PFSK-1 (cell line): ENCODE measurements at regions not wholly inside any gene's neighbourhood (a gene's known extent, or its start where the extent isn't known, plus 50 kb on each side); places are given as distances from the start of the nearest gene placed in this dataset.

ENCODE experiments used
- FOXP2 ChIP-seq: optimal IDR thresholded peaks from 2 replicates; pipeline ENCODE3; 2011; ENCODE audit warnings: borderline replicate concordance, control low read depth, inconsistent platforms; ENCODE audit not compliant: insufficient read depth; ENCODE audit errors: extremely low read length, extremely low read depth
- POLR2AphosphoS5 ChIP-seq: IDR thresholded peaks from 2 replicates; pipeline ENCODE4 v1.6.1; 2012; ENCODE audit warnings: low read depth, mild to moderate bottlenecking, control low read depth, low read length, moderate library complexity
- SIN3A ChIP-seq: IDR thresholded peaks from 2 replicates; pipeline ENCODE4 v1.6.1; 2012; ENCODE audit warnings: mild to moderate bottlenecking, low read length, moderate library complexity, borderline replicate concordance; ENCODE audit not compliant: insufficient read depth
- TAF1 ChIP-seq: IDR thresholded peaks from 2 replicates; pipeline ENCODE4 v1.6.1; 2012; ENCODE audit warnings: low read length, control low read depth, borderline replicate concordance; ENCODE audit not compliant: insufficient read depth
- TF ChIP-seq, protein P1 (sequence below), 2 experiments: IDR thresholded peaks; 2 replicates each; pipeline versions ENCODE4 v1.6.1 to v1.8.0; 2011 to 2012; ENCODE audit warnings: low read depth in 2 of 2, low read length in 2 of 2, control low read depth in 1 of 2, inconsistent platforms in 1 of 2, mild to moderate bottlenecking in 1 of 2, moderate library complexity in 1 of 2; ENCODE audit not compliant: insufficient read depth in 1 of 2

DNA sequence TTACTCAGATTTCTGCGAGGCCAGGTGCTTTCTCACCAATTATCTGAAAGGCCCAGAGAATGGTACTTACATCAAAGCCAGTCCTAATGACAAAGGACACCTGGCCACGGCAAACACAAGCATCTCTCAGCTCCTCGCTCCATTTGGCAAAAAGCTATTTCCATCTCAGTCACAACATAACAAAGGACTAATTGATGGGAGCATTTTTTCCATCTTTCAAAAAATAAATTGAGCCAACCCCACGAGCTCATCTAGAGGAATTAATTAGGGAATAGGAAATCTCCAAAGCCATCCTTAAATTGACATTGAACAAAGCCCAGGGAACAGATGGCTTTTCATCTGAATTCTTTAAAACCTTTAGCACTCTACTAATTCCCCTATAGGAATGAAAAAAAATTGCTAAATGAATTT, 236.7 kb downstream of the HAO1 start:
- TF ChIP-seq POLR2AphosphoS5, result no peak
- TF ChIP-seq SIN3A, result no peak
- TF ChIP-seq, protein P1, sequence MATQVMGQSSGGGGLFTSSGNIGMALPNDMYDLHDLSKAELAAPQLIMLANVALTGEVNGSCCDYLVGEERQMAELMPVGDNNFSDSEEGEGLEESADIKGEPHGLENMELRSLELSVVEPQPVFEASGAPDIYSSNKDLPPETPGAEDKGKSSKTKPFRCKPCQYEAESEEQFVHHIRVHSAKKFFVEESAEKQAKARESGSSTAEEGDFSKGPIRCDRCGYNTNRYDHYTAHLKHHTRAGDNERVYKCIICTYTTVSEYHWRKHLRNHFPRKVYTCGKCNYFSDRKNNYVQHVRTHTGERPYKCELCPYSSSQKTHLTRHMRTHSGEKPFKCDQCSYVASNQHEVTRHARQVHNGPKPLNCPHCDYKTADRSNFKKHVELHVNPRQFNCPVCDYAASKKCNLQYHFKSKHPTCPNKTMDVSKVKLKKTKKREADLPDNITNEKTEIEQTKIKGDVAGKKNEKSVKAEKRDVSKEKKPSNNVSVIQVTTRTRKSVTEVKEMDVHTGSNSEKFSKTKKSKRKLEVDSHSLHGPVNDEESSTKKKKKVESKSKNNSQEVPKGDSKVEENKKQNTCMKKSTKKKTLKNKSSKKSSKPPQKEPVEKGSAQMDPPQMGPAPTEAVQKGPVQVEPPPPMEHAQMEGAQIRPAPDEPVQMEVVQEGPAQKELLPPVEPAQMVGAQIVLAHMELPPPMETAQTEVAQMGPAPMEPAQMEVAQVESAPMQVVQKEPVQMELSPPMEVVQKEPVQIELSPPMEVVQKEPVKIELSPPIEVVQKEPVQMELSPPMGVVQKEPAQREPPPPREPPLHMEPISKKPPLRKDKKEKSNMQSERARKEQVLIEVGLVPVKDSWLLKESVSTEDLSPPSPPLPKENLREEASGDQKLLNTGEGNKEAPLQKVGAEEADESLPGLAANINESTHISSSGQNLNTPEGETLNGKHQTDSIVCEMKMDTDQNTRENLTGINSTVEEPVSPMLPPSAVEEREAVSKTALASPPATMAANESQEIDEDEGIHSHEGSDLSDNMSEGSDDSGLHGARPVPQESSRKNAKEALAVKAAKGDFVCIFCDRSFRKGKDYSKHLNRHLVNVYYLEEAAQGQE (IDR thresholded peaks at IDR 0.05; ENCODE audit: insufficient read depth in 1 of 2, low read depth in 2 of 2, low read length in 2 of 2), result no peak
- no peak for TF ChIP-seq TAF1
- no peak for TF ChIP-seq FOXP2
